Eye (tissue), 1 donor: ENCODE measurements at regions not wholly inside any gene's neighbourhood (a gene's known extent, or its start where the extent isn't known, plus 50 kb on each side); places are given as distances from the start of the nearest gene placed in this dataset.
"Not testable (repeated sequence)": the region's sequence is repeated elsewhere in the genome, so short reads cannot be mapped to it uniquely, and the experiment has no call there.

Experiments
- DNase-seq: peaks from one replicate; pipeline ENCODE4 v3.0.0-alpha.2; 2015

DNA sequence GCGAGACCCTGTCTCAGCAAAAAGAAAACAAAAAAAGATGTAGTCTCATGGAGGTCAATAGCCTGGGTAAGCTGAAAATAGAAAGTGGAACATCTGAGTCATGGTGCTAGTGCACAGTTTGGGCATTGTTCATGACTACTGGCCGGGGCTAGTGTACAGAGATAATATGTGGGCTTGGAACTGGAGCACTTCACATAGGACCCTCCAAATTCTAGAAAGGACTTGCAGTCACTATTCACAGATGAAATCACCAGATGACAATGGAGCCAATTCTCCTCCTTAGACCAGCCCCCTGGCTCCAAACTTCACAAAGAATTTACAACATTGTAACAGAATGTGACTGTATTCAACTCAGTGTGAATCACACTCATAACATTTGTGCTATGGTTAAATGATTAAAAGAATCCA, 367.8 kb upstream of the SLC7A11 start:
- DNase-seq: no peak

DNA sequence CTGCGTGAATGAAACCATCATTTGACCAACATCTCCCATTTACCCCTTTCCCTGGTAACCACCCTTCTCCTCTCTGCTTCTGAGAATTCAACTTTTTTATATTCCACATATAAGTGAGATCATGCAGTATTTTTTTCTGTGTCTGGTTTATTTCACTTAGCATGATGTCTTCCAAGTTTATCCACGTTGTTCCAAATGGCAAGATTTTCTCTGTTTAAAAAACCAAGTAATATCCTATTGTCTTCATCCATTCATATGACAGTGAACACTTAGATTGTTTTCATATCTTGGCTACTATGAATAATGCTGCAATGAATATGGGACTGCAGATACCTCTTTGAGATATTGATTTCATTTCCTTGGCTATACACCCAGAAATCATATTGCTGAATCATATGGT, 362.4 kb upstream of the SLC7A11 start:
- no peak for DNase-seq

DNA sequence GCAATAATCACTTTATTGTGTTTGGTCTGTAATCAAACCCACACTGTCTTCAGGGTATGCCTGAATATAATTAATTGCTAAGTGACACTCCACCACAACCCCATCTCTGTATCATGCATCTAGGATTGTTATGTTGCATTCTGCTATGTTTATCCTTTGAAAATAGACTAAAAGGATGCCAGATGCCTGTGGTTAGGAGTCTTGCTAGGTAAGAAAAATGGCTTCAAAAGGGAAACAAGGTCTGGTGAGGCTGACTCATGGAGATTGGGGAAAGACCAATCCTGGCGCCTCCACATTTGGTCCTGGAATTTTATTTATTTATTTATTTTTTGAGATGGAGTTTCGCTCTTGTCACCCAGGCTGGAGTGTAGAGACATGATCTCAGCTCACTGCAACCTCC, 360.5 kb upstream of the SLC7A11 start:
- DNase-seq: no peak

DNA sequence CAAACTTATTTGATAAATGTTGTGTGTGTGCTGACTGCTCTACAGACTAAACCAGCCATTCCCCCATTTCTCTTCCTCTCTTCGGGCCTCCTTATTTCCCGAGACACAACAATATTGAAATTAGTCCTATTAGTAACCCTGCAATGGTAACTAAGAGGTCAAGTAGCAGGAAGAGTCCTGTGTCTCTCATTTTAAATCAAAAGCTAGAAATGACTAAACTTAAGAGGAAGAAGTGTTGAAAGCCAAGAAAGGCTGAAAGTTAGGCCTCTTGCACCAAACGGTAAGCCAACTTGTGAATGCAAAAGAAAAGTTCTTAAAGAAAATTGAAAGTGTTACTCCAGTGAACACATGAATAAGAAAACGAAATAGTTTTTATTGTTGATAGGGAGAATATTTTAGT, 357.8 kb upstream of the SLC7A11 start:
- DNase-seq: no peak

DNA sequence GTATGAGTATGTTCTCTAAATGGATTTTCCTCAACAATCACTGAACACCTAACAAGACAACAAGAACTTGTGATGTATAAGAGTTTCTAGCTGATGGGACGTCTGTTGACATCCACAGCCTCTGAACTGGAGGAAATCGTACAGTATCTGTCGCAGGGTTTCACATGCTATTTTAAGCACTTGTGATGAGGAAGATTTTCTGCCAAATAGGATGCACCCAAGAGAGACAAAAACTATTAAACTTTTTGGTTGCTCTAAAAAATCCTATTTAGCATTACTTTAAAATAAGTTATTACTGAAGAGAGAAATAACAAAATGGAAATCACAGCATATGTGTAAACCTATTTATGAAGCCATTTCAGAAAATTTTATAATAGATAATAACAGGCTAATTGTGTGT, 356.1 kb upstream of the SLC7A11 start:
- DNase-seq: no peak

DNA sequence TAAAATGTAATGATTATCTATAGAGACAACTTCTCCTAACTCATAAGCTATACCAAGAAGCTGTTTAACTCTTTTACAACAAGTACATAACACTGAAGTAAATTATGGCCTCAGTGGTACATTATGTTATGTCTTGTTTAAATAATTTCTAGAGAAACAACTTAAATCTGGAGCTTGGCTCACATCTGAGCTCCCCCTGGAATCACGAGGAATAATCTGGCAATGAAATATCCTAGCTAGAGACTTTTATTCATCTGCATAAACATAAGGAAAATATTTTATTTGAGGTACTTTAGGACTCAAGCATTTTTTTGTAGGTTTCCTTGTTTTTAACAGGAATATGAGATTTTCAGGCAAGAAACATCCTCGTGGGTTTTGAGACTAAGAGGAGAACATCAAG, 354.7 kb upstream of the SLC7A11 start:
- no peak for DNase-seq

DNA sequence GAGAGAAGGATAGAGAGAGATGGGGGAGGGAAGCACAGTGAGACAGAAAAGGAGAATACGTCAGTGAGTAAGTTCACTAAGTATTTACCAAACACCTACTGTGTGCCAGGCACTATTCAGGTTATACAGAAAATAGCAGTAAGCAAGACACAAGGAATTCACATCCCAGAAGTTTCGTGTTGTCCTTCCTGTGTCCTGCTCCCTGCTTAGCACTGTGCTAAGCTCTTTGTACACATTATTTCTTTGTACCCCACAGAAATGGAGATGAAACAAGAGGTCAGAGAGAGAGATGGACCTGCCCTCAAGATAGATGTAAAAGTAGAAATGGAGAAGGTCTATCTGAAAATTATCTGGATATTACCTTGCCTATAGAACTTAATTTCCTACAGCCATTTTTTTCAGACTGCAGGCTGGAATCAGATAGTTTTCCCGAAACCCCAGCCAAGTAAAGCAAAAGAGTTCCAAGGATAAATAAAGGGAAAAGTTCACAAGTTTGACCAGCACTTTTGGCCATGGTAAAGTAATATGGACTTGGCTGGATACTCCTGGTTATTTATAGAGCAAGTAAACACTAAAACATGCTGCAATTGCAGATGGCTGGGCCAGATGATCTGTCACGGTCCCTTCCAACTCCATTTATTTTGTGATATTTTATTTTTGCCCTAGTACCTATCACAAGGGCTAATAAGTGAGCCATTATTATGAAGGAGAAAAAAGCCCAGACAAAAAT, 353.7 kb upstream of the SLC7A11 start:
- DNase-seq: peak; percentile 42

DNA sequence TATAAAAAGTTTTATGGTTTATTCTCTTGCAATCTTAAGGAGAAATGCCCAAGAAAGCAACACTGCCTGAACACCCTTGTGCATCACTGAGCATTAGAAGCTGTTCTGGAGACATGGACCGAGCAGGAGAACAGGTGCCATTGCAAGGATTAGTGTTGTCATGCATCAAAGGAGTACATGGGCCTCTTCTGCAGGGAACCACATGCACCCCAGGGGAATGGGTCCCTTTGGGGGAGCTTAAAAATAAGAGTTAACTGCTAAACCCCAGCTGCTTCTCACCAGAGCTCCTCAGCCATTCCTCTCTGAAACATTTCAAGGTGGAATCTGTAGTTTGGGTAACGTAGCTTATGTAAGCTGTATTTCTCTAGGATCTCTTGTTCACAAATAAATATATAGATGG, 353.0 kb upstream of the SLC7A11 start:
- no peak for DNase-seq

DNA sequence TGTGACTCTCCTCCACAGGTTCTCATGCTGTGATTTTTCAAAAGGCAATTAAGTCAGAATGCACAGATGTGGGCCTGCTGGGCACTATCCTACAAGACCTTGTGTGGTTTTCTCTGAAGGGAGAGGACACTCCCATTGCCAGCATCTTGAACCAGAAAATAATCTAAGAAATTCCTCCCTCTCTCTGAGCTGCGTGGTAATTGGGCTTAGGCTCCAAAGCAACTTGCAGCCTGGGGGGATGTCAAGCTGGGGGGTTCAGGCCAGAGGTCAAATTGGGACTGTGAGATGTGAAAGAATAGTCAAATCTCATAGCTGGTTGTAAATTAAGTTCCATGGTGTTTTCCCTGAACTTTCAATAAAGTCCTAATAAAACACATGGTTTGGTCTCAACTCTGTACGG, 350.6 kb upstream of the SLC7A11 start:
- peak; percentile 27 for DNase-seq

DNA sequence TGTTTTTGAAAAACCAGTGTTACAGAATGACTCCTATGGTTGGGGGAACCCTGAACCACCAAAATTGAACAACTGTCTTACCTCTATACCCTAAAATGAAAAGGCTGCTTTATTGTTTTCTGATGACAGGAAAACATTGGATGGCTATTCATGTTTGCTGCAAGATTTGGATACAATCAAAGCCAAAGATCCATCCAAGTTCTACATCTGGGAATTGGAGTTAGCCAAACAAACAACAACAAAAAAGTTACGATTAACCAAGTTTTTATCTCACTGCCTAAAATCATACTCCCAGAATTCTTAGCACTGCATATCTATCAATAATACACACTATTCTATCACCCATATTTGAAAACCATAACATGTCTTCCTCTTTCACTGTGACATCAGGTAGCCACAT, 349.7 kb upstream of the SLC7A11 start:
- DNase-seq: no peak

DNA sequence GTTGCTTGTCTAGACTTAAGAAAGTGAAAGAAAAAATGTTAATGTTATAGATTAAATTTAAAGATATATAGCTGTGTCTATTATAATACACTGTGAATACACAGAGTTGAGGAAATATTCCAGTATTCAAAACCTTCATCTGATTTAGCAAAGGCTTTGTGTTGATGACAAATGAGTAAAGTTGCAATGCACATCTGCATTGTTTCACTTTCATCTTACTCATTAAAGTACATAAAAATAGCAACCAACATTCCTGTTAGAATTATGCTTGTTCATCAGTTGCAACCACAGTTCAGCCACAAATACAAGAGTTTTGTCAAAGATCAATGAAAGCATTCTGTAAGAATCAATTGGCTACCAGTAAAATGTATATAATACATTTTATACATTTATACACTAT, 346.4 kb upstream of the SLC7A11 start:
- no peak for DNase-seq

DNA sequence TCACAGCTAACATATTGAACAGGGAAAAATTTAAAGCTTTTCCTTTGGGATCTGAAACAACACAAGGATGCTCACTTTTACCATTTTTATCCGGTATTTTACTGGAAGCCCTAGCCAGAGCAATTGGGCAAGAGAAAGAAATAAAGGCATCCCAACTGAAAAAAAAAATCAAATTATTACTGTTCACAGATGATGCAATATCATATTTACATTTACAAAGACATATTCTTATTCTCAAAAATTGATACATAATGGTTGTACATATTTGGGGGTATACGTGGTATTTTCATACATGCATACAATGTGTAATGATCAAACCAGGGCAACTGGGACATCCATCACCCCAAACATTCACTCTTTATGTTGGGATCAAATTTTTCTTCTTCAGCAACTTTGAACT, 337.0 kb upstream of the SLC7A11 start:
- DNase-seq: no peak

DNA sequence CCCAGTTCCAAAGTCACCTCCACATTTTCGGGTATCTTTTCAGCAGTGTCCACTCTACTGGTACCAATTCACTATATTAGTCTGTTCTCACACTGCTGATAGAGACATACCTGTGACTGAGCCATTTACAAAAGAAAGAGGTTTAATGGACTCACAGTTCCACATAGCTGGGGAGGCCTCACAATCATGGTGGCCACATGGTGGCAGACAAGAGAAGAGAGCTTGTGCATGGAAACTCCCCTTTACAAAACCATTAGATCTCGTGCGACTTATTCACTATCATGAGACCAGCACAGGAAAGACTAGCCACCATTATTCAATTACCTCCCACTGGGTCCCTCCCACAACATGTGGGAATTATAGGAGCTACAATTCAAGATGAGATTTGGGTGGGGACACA, 335.7 kb upstream of the SLC7A11 start:
- not testable (repeated sequence) for DNase-seq

DNA sequence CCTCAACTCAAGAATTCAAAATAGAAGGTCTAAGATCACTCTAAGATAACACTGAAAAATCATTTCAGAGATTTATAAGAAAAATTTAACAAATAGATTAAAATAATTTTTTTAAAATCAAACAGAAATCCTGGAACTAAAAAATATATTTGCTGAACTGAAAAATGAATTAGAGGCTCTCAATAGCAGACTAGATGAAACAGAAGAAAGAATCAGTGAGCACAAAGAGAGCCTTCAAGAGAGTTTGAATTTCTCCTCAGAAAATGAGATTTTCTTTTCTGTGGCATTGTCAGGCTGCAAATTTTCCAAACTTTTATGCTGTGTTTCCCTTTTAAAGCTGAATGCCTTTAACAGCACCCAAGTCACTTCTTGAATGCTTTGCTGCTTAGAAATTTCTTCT, 335.0 kb upstream of the SLC7A11 start:
- DNase-seq: no peak

DNA sequence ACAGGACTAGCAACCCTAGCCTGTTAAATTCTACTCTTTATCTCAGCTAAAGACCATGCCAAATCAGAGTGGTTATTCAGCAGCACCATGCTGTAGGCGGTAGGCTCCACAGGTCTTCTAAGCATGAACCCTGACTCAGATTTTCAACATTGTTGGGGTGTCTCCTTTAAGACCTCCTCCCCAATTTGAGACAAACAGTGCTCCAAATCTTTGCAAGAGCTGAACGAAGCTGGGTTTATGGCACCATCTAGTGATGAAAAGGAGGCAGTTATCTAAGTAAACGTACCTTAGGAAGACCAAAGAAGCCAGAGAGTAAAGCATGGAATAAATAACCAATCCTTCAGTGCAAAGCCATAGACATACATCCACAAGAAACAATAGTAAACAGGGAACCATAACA, 334.5 kb upstream of the SLC7A11 start:
- no peak for DNase-seq

DNA sequence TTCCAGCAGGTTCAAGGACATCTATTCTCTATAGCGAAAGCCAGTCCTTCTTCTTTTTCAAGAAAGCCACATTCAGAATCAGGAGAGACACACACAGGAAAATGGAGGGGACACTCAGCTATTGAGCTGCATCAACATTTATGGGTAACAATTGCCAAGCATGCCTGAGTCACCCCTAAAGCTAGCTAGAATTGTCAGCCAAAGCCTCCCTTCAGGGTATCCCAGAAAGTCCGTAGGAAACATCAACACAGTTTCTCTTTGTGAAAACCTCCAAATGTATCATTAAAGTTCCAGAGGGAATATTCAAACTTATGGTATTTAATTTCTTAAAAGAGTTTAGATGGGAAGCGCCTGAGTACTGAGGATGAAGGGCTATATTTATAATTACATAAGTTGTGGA, 331.1 kb upstream of the SLC7A11 start:
- no peak for DNase-seq

DNA sequence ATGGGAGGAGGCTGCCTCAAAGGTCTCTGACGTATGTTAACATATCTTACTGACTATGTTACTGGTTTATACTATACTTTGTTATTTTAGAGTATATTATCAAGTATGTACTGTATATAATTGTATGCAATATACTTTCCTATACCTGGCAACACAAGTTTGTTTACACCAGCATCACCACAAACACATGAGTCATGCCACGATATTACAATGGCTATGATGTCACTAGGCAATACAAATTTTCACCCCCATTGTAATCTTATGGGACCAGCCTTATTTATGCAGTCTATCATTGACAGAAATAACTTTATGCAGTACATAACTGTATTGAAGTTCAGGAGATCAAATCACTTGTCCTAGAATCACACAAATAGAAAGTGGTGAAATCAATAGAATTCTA, 329.9 kb upstream of the SLC7A11 start:
- no peak for DNase-seq

DNA sequence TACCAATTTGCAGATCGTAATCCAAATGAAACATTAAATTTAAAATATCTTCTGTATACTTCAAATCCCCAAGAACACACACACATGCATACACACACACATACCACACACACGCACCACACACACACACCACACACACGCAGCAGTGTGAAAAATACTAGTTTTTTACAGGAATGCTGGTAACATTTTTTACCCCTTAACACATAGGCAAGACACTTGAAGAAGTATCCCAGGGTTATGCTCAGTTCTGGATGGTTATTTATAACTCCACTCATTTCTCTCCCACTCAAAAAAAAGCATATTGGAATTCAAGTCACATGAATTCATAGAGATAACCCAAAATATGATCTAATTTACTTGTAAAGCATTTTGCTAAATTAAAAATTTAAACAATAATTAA, 325.5 kb upstream of the SLC7A11 start:
- no peak for DNase-seq

DNA sequence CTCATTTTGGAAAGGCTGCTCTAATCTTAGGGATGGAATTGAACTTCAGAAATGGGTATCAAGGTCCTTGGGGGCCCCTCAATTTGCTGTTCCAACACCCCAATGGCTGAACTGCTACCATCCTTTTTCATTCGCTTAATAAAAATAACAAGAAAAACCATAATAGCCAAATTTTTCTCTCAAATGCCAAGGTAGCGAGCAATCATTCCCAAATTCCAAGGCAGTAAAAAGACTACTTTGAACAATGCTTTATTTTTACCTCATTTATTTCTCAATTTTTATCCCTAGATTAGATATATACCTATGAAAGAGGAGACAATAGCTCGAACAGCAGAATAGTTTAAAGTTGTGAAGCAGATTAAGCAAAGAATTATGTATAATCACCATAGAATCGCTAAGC, 323.4 kb upstream of the SLC7A11 start:
- no peak for DNase-seq

DNA sequence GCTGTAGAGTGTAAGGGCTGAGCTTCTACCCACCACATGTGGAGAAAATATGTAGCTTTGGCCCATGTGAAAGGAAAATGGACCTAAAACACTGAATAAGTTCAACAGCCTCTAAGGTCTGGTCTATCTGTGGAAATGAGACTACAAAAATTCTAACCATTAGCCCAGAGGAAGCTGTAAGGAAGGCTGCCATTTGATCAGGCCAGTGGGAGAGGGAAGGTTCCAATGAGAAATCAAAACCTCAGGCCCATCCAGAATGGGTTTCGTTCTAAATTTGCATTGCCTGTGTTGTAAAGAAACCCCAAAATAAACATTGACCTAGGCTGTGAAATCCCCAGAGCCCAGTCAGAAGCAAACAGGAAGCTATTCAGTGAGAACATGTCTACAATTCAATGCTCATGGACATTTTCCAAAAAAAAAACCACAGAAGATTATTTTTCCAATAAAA, 320.4 kb upstream of the SLC7A11 start:
- no peak for DNase-seq

DNA sequence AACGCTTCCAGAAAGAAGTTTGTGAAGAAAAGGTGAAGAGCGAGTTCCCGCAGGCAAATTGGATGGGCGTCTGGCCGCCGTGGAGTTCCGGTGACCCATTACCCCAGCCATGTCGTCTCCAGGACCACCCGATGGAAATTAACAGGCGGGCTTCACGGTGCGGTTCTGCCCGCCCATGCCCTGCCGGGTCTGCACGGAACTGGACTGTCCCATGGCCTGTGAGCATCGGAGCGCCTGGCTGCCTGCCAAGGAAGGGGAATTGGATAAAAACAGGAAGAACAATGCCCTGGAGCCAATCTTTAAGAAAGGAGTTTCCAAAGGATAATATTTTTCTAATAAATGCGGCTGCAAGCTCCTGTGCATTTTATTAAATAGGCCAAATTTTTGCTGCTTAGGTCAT, 319.8 kb upstream of the SLC7A11 start:
- no peak for DNase-seq

DNA sequence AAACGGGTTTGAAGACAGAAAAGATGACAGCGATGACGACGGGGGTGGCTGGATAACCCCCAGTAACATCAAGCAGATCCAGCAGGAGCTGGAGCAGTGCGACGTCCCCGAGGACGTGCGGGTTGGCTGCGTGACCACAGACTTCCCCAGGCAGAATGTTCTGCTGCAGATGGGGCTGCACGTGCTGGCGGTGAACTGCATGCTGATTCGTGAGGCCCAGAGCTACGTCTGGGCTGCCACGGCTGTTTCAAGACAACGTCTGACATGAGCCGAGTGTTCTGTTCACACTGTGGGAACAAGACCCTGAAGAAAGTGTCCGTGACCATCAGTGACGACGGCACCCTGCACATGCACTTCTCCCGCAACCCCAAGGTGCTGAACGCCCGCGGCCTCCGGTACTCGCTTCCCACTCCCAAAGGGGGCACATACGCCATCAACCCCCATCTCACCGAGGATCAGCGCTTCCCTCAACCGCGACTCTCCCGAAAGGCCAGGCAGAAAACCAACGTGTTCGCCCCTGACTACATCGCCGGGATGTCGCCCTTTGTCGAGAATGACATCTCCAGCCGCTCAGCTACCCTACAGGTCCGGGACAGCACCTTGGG, 319.2 kb upstream of the SLC7A11 start:
- no peak for DNase-seq

DNA sequence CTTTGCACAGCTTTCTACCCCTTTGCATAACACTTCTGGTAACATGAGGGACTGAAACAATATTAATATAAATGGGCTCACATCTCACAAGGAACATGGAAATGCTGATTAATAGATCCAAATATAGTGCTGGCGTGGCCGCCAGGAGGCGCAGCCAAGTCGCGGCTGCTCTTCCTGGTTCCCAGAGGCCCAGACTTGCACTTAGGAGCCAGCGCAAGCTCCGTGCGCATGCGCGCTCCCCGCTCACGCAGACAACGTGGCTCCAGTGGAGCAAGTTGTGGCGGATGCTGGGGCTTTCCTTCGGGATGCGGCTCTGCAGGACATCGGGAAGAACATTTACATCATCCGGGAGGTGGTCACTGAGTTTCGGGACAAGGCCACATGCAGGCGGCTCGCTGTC, 318.3 kb upstream of the SLC7A11 start:
- no peak for DNase-seq

DNA sequence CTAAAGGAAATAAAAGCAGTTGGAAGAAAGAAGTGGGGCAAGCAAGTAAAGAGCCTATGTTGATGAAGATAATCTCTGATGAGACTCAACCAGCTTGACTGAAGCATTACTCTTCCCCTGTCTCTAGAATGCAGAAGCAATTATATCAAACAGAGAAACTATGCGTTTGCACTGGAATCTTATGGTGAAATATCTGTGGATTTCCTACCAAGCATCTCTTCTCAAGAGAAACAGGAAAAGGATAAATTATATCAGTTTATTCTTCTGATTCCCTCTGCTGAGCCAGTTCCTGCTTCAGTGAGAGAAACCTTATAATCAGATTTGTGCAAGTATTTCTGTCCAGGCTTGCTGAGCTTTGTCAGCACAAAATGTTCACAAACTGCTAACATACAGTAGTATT, 316.7 kb upstream of the SLC7A11 start:
- no peak for DNase-seq

DNA sequence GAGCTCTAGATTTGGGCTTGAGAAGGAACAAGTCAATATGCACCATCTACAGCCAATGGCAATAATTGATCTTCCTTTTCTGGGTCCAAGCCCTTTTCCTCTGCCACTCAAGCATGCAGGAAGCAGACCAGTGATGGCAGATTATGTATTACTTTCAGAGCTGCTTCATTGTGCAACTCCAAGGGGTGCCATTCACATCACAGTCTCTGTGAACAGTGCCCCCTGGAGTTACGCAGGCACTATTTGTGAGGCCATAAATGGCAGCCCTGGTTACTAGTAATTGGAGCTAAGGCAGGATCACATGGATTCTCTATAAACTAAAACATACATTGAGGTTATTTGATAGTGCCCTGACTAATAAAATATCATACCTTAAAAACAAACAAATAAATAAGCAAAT, 313.4 kb upstream of the SLC7A11 start:
- DNase-seq: no peak
